ENCODE measurements at regions not wholly inside any gene's neighbourhood (a gene's known extent, or its start where the extent isn't known, plus 50 kb on each side); places are given as distances from the start of the nearest gene placed in this dataset.

GRCh38 chr22:47361247-47361646, 598.8 kb downstream of the TBC1D22A start:
- no peak for DNase-seq (ENCODE audit: low read depth, low spot score)
- TF ChIP-seq SP1 (IDR thresholded peaks at IDR 0.05; ENCODE audit: low read depth) (no peak), JUND (IDR thresholded peaks at IDR 0.05) (no peak), FOSL1 (IDR thresholded peaks at IDR 0.05; ENCODE audit: low read depth) (no peak), ATF3 (IDR thresholded peaks at IDR 0.05) (no peak), CTCF (IDR thresholded peaks at IDR 0.05 in 2 of 3, conservative IDR thresholded peaks at IDR 0.05 in 1 of 3; ENCODE audit: borderline replicate concordance in 1 of 3, insufficient read depth in 1 of 3, low read depth in 2 of 3, low read length in 2 of 3) (no peak), POLR2A (IDR thresholded peaks at IDR 0.05; ENCODE audit: borderline replicate concordance, extremely low read depth, insufficient read depth, insufficient read length) (no peak), ZFX (IDR thresholded peaks at IDR 0.05) (no peak), TCF7L2 (IDR thresholded peaks at IDR 0.05; ENCODE audit: borderline replicate concordance, extremely low read depth, insufficient read depth, insufficient read length) (no peak), POLR2AphosphoS5 (IDR thresholded peaks at IDR 0.05; ENCODE audit: low read depth, low read length) (no peak), ZNF274 (IDR thresholded peaks at IDR 0.05; ENCODE audit: low read depth, low read length) (no peak), SRF (IDR thresholded peaks at IDR 0.05; ENCODE audit: low read depth) (no peak)
- TF ChIP-seq, protein P1, sequence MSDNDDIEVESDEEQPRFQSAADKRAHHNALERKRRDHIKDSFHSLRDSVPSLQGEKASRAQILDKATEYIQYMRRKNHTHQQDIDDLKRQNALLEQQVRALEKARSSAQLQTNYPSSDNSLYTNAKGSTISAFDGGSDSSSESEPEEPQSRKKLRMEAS (IDR thresholded peaks at IDR 0.05), result no peak
- ChIA-PET CTCF (no interaction called here), RAD21 (ENCODE audit: low non-redundant PET in 1 of 2, low total read pairs in 2 of 2, uncharacterized antibody in 2 of 2, unreplicated experiment in 2 of 2) (no interaction called here), POLR2A (no interaction called here)
- ATAC-seq, result no peak
- H3K36me3 ChIP-seq (ENCODE audit: control insufficient read depth in 1 of 2, insufficient read depth in 2 of 2, low read length in 2 of 2), result no peaks in the 10 kb centered on the region
- no peaks in the 10 kb centered on the region for H3K4me1 ChIP-seq (ENCODE audit: control insufficient read depth in 1 of 2, insufficient read depth in 2 of 2, low read length in 2 of 2)
- H3K9me2 ChIP-seq (ENCODE audit: insufficient read depth), result no peaks in the 10 kb centered on the region
- no peak overlapping the region for H3K4me3 ChIP-seq (replicated peaks in 1 of 2; ENCODE audit: low read depth in 1 of 2, low read length in 2 of 2)
- intact Hi-C loops (cut with micrococcal nuclease), result no loop called here
- no TSS peak for BruUV-seq (replicated peaks)
- no peak overlapping the region for H3K27ac ChIP-seq (ENCODE audit: low read depth, low read length)
- 0 out of 4 replicates have a peak, but pooled peaks cover 0 to 4% of the 10 kb centered on the region in 2 experiments for H3K9me3 ChIP-seq (ENCODE audit: control insufficient read depth in 1 of 2, insufficient read depth in 1 of 2, low read depth in 1 of 2, low read length in 2 of 2)
- no peak overlapping the region for H3K4me2 ChIP-seq (ENCODE audit: low read length)
- H3K9ac ChIP-seq (ENCODE audit: low read length), result no peak overlapping the region
- no peaks in the 10 kb centered on the region for H3K27me3 ChIP-seq (ENCODE audit: insufficient read depth, low read length)
- H4K20me1 ChIP-seq (ENCODE audit: insufficient read depth), result no peaks in the 10 kb centered on the region
- H3K79me2 ChIP-seq (ENCODE audit: insufficient read depth, low read length), result no peaks in the 10 kb centered on the region
- H2AFZ ChIP-seq (ENCODE audit: low read depth, low read length, poor library complexity, severe bottlenecking), result no peak overlapping the region
